RWPE1 (cell line): ENCODE measurements at regions not wholly inside any gene's neighbourhood (a gene's known extent, or its start where the extent isn't known, plus 50 kb on each side); places are given as distances from the start of the nearest gene placed in this dataset.

Experiments
- CTCF ChIA-PET: fragments of 350-600 bp; sonication (Branson Sonifier 250); formaldehyde crosslinking; extraction: SDS; loops from one replicate; lab custom pipeline; 2021; lab: Yijun Ruan, JAX
- POLR2A ChIA-PET: fragments of 400-600 bp; formaldehyde crosslinking; extraction: SDS; loops from one replicate; lab custom pipeline; 2020; ENCODE audit warnings: antibody characterized with exemption; ENCODE audit not compliant: low non-redundant PET; lab: Yijun Ruan, JAX
- DNase-seq: peaks from one replicate; pipeline ENCODE4 v3.0.0; 2012; ENCODE audit warnings: low spot score
- H3K27ac ChIP-seq: fragments of 450-650 bp; 2 replicates; pipeline ENCODE4 v1.5.1; 2017
- CTCF ChIP-seq: fragments of 450-650 bp; conservative IDR thresholded peaks from 2 replicates; pipeline ENCODE4 v1.5.1; 2017; ENCODE audit warnings: low read depth, mild to moderate bottlenecking

- ChIA-PET POLR2A (no interaction called here), CTCF (interaction anchor here (0.6 kb wide), 1 partner anchor 38 kb away, joined by 4 read pairs; no protein-coding TSS in a partner anchor)
- no peak overlapping the region for H3K27ac ChIP-seq
- DNase-seq = no peak
- TF ChIP-seq CTCF = no peak
Observed at GRCh38 chr17:79484600-79485418, 126.0 kb downstream of the RBFOX3 start.

- TF ChIP-seq CTCF = no peak
- POLR2A ChIA-PET = no interaction called here
- DNase-seq = no peak
- CTCF ChIA-PET = no interaction called here
- no peak overlapping the region for H3K27ac ChIP-seq
Observed at GRCh38 chr17:79483842-79484241, 127.0 kb downstream of the RBFOX3 start.

- POLR2A ChIA-PET = no interaction called here
- CTCF ChIA-PET = no interaction called here
Observed at GRCh38 chr17:79482727-79483521, 127.9 kb downstream of the RBFOX3 start.

GRCh38 chr17:79479876-79480275, 131.0 kb downstream of the RBFOX3 start:
- ChIA-PET POLR2A (no interaction called here), CTCF (no interaction called here)
- no peak for TF ChIP-seq CTCF
- no peak for DNase-seq
- H3K27ac ChIP-seq = no peak overlapping the region

More at GRCh38 chr17:79482727-79483521, 127.9 kb downstream of the RBFOX3 start:
- no peak for TF ChIP-seq CTCF
- no peak overlapping the region for H3K27ac ChIP-seq
- no peak for DNase-seq

- DNase-seq = no peak
Observed at GRCh38 chr17:79478841-79479240, 132.0 kb downstream of the RBFOX3 start.

More at GRCh38 chr17:79478841-79479240, 132.0 kb downstream of the RBFOX3 start:
- TF ChIP-seq CTCF = no peak
- no peak overlapping the region for H3K27ac ChIP-seq
- ChIA-PET POLR2A (no interaction called here), CTCF (no interaction called here)
